Adipocyte (in vitro differentiated cells): ENCODE measurements at regions not wholly inside any gene's neighbourhood (a gene's known extent, or its start where the extent isn't known, plus 50 kb on each side); places are given as distances from the start of the nearest gene placed in this dataset.

Experiments used
- DNase-seq: peaks from one replicate; pipeline ENCODE4 v3.0.0-alpha.2; 2015; ENCODE audit warnings: low read depth
- H3K27me3 ChIP-seq: replicated peaks from 2 replicates; pipeline ENCODE4 v1.7.0; 2013; ENCODE audit warnings: mild to moderate bottlenecking, low read length, moderate library complexity; ENCODE audit not compliant: control insufficient read depth, insufficient read depth
- H3K36me3 ChIP-seq: 2 replicates; pipeline ENCODE4 v1.7.0; 2013; ENCODE audit warnings: low read length, mild to moderate bottlenecking, moderate library complexity; ENCODE audit not compliant: control insufficient read depth, insufficient read depth, severe bottlenecking
- H3K4me1 ChIP-seq: 2 replicates; pipeline ENCODE4 v1.7.0; 2013; ENCODE audit warnings: mild to moderate bottlenecking, low read length, moderate library complexity; ENCODE audit not compliant: control insufficient read depth, insufficient read depth
- H3K4me3 ChIP-seq: 2 replicates; pipeline ENCODE4 v1.7.0; 2013; ENCODE audit warnings: mild to moderate bottlenecking, low read length, moderate library complexity
- H3K9ac ChIP-seq: 2 replicates; pipeline ENCODE4 v1.7.0; 2013; ENCODE audit warnings: mild to moderate bottlenecking, low read length, moderate library complexity
- H3K9me3 ChIP-seq: 2 replicates; pipeline ENCODE4 v1.7.0; 2013; ENCODE audit warnings: mild to moderate bottlenecking, low read length, moderate library complexity; ENCODE audit not compliant: control insufficient read depth

GRCh38 chr4:159006202-159006601 is 96.7 kb upstream of the RAPGEF2 start:
- no peak for DNase-seq
- H3K36me3 ChIP-seq = no peaks in the 10 kb centered on the region
- no peaks in the 10 kb centered on the region for H3K27me3 ChIP-seq
- H3K9me3 ChIP-seq = no peaks in the 10 kb centered on the region
- H3K4me1 ChIP-seq = peaks cover 36% of the 10 kb centered on the region
- no peak overlapping the region for H3K4me3 ChIP-seq
- H3K9ac ChIP-seq = no peak overlapping the region

- Histone ChIP-seq H3K36me3 (no peaks in the 10 kb centered on the region), H3K27me3 (no peaks in the 10 kb centered on the region), H3K4me3 (no peak overlapping the region), H3K9me3 (no peaks in the 10 kb centered on the region), H3K4me1 (peaks cover 45% of the 10 kb centered on the region), H3K9ac (no peak overlapping the region)
- DNase-seq = no peak
Measured at GRCh38 chr4:159008671-159009070, 94.2 kb upstream of the RAPGEF2 start.

GRCh38 chr4:159009521-159009920 is 93.4 kb upstream of the RAPGEF2 start:
- Histone ChIP-seq H3K9ac (no peak overlapping the region), H3K27me3 (no peaks in the 10 kb centered on the region), H3K4me3 (no peak overlapping the region), H3K36me3 (no peaks in the 10 kb centered on the region), H3K4me1 (peaks cover 46% of the 10 kb centered on the region), H3K9me3 (no peaks in the 10 kb centered on the region)
- no peak for DNase-seq

GRCh38 chr4:159010100-159010499 is 92.8 kb upstream of the RAPGEF2 start:
- DNase-seq = no peak
- peak overlapping the region; percentile 7 for H3K4me3 ChIP-seq
- peaks cover 52% of the 10 kb centered on the region for H3K4me1 ChIP-seq
- H3K27me3 ChIP-seq = no peaks in the 10 kb centered on the region
- peak overlapping the region; percentile 50 for H3K9ac ChIP-seq
- no peaks in the 10 kb centered on the region for H3K36me3 ChIP-seq
- no peaks in the 10 kb centered on the region for H3K9me3 ChIP-seq

GRCh38 chr4:159010563-159011260 is 92.2 kb upstream of the RAPGEF2 start:
- Histone ChIP-seq H3K36me3 (no peaks in the 10 kb centered on the region), H3K4me3 (peak overlapping the region; percentile 12), H3K9ac (peak overlapping the region; percentile 53), H3K4me1 (peaks cover 58% of the 10 kb centered on the region), H3K9me3 (no peaks in the 10 kb centered on the region), H3K27me3 (no peaks in the 10 kb centered on the region)
- DNase-seq = peak; percentile 77

GRCh38 chr4:159012381-159012780 is 90.5 kb upstream of the RAPGEF2 start:
- no peak overlapping the region for H3K9ac ChIP-seq
- peak overlapping the region; percentile 38 for H3K4me3 ChIP-seq
- DNase-seq = peak; percentile 64
- H3K9me3 ChIP-seq = no peaks in the 10 kb centered on the region
- H3K27me3 ChIP-seq = no peaks in the 10 kb centered on the region
- H3K36me3 ChIP-seq = no peaks in the 10 kb centered on the region
- peaks cover 64% of the 10 kb centered on the region for H3K4me1 ChIP-seq

GRCh38 chr4:159013692-159014091 is 89.2 kb upstream of the RAPGEF2 start:
- H3K9me3 ChIP-seq = no peaks in the 10 kb centered on the region
- no peak overlapping the region for H3K9ac ChIP-seq
- peaks cover 74% of the 10 kb centered on the region for H3K4me1 ChIP-seq
- H3K36me3 ChIP-seq = no peaks in the 10 kb centered on the region
- no peak overlapping the region for H3K4me3 ChIP-seq
- DNase-seq = no peak
- no peaks in the 10 kb centered on the region for H3K27me3 ChIP-seq

- H3K36me3 ChIP-seq = no peaks in the 10 kb centered on the region
- peak overlapping the region; percentile 32 for H3K9ac ChIP-seq
- peak overlapping the region; percentile 30 for H3K4me3 ChIP-seq
- peaks cover 69% of the 10 kb centered on the region for H3K4me1 ChIP-seq
- H3K27me3 ChIP-seq = no peaks in the 10 kb centered on the region
- H3K9me3 ChIP-seq = no peaks in the 10 kb centered on the region
- peak; percentile 63 for DNase-seq
Measured at GRCh38 chr4:159014859-159015258, 88.0 kb upstream of the RAPGEF2 start.

GRCh38 chr4:159015841-159016240 is 87.0 kb upstream of the RAPGEF2 start:
- Histone ChIP-seq H3K4me1 (peaks cover 60% of the 10 kb centered on the region), H3K4me3 (no peak overlapping the region), H3K9me3 (no peaks in the 10 kb centered on the region), H3K9ac (no peak overlapping the region), H3K36me3 (no peaks in the 10 kb centered on the region), H3K27me3 (no peaks in the 10 kb centered on the region)
- DNase-seq = peak; percentile 19

GRCh38 chr4:159016593-159017024 is 86.3 kb upstream of the RAPGEF2 start:
- Histone ChIP-seq H3K9ac (no peak overlapping the region), H3K9me3 (no peaks in the 10 kb centered on the region), H3K36me3 (no peaks in the 10 kb centered on the region), H3K27me3 (no peaks in the 10 kb centered on the region), H3K4me3 (no peak overlapping the region), H3K4me1 (peaks cover 54% of the 10 kb centered on the region)
- no peak for DNase-seq

- H3K27me3 ChIP-seq = no peaks in the 10 kb centered on the region
- DNase-seq = no peak
- H3K4me3 ChIP-seq = no peak overlapping the region
- no peaks in the 10 kb centered on the region for H3K36me3 ChIP-seq
- no peak overlapping the region for H3K9ac ChIP-seq
- no peaks in the 10 kb centered on the region for H3K9me3 ChIP-seq
- peaks cover 48% of the 10 kb centered on the region for H3K4me1 ChIP-seq
Measured at GRCh38 chr4:159017323-159018026, 85.4 kb upstream of the RAPGEF2 start.
